Glomerular endothelial cell (primary cell): ENCODE measurements at regions not wholly inside any gene's neighbourhood (a gene's known extent, or its start where the extent isn't known, plus 50 kb on each side); places are given as distances from the start of the nearest gene placed in this dataset.
"Not testable (repeated sequence)": the region's sequence is repeated elsewhere in the genome, so short reads cannot be mapped to it uniquely, and the experiment has no call there.

Source experiments
- DNase-seq: peaks from one replicate; pipeline ENCODE4 v3.0.0-alpha.2; 2011; ENCODE audit warnings: low read depth, low spot score; ENCODE audit errors: extremely low read depth

DNA sequence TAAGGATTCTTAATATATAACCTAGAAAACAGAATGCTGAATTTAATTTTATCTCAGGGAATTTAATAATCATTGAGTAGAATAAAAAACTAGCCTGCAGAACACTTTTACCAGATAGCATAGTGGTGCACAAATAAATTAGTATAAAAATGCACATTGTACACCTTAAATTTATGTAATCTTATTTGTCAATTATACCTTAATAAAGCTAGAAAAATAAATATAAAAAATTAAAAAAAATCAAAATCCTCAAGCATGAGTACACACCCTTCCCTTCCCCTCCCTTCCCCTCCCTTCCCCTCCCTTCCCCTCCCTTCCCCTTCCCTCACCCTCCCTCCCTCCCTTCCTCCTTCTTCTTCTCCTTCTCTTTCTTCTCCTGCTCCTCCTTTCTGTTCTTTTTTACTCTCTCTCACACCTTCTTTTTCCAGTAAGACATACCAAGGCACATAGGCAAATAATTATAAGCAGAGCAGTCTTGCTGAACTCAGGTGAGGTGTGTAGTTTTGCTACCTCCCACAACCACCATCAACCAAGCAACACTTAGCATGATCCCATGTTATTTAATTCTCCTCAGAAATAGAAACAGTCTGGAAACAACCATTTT is 1395.0 kb downstream of the ZPLD1 start:
- no peak for DNase-seq

GRCh38 chr3:103847081-103848062 is 1412.6 kb downstream of the ZPLD1 start:
- DNase-seq = no peak

DNA sequence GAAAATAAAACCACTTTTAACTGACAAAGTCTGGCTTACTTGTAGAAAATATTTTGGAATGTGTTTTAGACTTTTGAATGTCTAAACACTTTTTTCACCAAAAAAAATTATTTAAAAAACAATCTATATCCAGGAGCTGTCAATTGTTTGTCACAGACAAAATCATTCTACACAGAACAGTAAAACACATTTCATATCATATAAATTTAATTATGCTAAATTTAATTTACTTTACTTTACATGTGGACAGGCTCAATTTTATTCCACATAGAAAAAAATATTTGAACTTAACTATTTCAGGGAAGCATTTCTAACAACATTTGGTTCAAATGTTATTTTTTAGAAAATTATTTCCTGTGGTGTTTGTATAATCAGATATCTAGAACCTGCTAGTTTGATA is 1417.0 kb downstream of the ZPLD1 start:
- DNase-seq = no peak

DNA sequence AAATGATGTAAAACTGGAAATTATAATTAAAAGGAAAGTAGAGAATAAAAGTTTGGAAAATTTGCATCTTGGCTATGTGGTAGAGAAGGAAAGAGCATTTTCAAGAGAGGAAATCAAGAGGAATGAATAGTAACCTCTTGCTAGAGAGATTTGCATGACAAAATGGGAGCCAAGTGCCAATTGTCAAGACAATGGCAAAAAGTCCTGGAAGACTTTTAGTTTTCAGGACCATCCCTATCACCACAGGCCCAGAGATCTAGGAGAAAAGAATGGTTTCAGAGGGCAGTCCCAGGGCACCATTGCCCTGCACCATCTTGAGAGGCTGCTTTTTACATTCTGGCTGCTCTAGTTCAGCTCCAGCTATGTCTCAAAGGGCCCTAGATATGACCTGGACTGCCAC is 1427.6 kb downstream of the ZPLD1 start:
- no peak for DNase-seq

GRCh38 chr3:103863381-103863780 is 1428.6 kb downstream of the ZPLD1 start:
- DNase-seq = no peak

DNA sequence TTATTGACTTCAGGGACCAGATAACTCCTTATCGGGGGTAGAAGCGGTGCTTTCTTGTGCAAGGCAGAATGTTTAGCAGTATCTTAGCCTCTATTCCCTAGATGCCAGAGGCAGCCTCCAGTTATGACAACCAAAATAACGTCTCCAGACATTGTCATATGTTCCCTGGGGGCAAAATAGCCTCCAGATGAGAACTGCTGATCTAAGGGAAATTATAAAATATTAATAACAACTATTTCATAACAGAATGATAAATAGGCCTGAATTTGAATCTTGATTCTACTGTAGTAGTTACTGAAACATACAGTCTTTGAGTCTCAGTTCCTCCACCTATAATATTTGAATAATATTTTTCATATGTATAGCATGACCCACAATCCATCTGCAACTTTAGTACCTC is 1431.3 kb downstream of the ZPLD1 start:
- DNase-seq = no peak

DNA sequence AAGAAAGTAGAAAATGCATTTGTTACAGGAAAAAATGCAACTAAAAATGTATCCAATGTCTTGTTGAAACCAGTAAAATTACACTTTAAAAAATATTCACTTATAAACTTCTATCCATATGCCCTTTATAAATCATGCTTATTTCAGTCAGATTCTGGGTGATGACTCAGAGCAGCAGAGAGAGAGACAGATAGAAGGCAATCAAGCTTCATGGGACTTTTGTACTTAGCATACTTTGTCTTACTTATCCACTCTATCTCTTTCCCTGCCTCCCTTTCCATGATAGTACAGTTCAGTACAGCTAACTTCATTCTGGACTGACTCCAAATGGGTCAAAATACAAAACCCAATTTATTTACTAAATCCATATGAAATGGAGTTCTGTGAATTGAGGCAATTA is 1438.2 kb downstream of the ZPLD1 start:
- DNase-seq = no peak

- no peak for DNase-seq
These were observed 1439.2 kb downstream of the ZPLD1 start for GRCh38 chr3:103873897-103874545.

DNA sequence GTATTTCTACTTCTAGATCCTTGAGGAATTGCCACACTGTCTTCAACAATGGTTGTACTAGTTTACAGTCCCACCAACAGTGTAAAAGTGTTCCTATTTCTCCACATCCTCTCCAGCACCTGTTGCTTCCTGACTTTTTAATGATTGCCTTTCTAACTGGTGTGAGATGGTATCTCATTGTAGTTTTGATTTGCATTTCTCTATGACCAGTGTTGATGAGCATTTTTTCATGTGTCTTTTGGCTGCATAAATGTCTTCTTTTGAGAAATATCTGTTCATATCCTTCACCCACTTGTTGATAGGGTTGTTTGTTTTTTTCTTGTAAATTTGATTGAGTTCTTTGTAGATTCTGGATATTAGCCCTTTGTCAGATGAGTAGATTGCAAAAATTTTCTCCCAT is 1447.0 kb downstream of the ZPLD1 start:
- not testable (repeated sequence) for DNase-seq

- DNase-seq = no peak
These were observed 1454.9 kb downstream of the ZPLD1 start for GRCh38 chr3:103889675-103890074.

GRCh38 chr3:103894162-103894822 is 1459.5 kb downstream of the ZPLD1 start:
- no peak for DNase-seq

DNA sequence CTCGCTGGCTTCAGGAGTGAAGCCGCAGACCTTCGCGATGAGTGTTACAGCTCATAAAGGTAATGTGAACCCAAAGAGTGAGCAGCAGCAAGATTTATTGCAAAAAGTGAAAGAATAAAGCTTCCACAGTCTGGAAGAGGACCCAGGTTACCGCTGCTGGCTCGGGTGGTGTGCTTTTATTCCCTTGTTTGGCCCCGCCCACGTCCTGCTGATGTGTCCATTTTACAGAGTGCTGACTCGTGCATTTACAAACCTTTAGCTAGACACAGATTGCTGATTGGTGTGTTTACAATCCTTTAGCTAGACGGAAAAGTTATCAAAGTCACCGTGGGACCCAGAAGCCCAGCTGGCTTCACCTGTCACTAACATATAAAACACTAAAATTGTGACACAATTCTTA is 1464.5 kb downstream of the ZPLD1 start:
- DNase-seq = no peak

GRCh38 chr3:103904991-103905390 is 1461.7 kb upstream of the ALCAM start:
- no peak for DNase-seq

DNA sequence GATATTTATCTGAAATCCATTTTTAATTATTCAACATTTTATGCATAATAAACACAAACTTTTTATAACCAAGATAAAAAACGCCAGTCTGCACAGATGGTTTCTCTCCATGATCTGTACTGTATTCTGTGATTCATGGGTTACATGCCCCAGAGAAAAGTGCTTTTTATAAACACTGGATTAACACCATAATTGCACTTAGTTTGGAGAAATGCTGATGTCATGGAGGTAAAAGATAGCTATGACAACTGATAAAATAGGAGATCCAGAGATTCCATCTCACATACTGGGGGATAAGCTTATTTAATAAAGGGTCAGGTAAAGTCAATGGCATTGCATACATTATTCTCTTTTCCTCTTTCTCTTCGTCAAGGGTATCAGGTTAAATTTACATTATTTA is 1460.4 kb upstream of the ALCAM start:
- DNase-seq = no peak

GRCh38 chr3:103906808-103907207 is 1459.9 kb upstream of the ALCAM start:
- DNase-seq = no peak

GRCh38 chr3:103907567-103907966 is 1459.1 kb upstream of the ALCAM start:
- DNase-seq = no peak

DNA sequence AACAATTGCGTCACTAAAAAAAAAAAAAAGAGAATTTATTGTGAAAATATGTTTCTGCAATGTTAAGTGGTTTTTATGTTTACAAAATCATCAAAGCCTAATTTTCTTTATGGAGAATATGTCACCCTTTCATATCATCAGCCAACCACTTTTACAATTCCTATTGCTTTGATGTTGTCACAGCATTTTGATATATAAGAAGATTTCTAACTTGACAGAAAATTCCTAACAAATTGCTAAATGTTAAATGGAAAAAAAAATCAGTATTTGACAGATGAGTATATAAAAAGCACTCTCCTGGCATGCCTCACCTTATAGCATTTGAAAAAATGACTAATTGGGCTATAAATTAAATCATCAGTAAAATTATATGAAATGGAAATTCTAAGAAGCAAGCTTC is 1457.3 kb upstream of the ALCAM start:
- no peak for DNase-seq

GRCh38 chr3:103918336-103918735 is 1448.4 kb upstream of the ALCAM start:
- no peak for DNase-seq

DNA sequence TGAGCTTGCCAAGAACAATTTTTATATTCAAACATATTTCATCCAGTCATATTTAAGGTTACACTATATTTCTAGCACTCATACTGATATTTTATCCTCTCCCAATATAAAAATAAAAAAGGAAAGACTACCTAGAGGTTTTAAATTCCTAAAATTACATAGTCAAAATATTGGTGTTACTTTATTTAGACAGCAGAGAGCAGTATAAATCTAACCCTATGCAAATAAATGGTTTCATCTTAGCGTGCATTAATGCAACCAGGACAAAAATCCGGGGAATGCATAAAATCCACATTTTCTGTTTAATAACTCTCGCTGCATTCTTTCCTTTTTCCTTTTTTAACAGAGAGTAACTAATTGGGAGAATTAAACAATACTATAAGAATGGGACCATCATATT is 1447.4 kb upstream of the ALCAM start:
- DNase-seq = no peak

DNA sequence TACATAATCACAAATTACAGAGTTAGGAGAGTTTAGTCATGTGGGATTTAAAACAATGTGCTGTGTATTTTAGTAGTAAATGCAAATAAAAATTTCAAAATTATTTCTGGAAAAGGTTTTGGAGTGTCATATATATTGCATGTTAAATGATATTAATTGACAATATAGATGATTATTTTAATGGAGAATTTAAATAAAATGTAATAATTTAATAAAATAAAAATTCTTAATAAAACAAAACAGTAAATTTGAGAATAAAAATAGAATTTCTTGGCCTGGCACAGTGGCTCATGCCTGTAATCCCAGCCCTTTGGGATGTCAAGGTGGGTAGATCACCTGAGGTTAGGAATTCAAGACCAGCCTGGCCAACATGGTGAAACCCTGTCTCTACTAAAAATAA is 1442.8 kb upstream of the ALCAM start:
- DNase-seq = no peak

DNA sequence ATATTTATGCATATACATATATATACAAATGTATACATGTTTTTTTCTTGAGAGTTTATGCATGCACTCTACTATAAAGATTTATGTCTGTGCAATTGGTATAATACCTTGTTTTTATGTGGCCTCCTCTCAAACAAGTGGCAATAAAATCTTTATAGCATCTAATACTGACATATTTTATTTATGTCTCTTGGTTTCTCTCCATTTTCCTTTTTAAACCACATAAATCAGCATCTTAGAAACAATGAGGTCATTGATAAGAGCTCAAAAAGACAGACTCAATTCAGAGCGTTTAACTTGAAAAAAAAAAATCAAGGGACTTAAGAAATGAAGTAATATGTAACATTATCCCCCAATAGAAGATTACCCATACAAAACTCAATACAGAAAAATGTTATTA is 1442.2 kb upstream of the ALCAM start:
- no peak for DNase-seq
